ENCODE measurements at regions not wholly inside any gene's neighbourhood (a gene's known extent, or its start where the extent isn't known, plus 50 kb on each side); places are given as distances from the start of the nearest gene placed in this dataset.

DNA sequence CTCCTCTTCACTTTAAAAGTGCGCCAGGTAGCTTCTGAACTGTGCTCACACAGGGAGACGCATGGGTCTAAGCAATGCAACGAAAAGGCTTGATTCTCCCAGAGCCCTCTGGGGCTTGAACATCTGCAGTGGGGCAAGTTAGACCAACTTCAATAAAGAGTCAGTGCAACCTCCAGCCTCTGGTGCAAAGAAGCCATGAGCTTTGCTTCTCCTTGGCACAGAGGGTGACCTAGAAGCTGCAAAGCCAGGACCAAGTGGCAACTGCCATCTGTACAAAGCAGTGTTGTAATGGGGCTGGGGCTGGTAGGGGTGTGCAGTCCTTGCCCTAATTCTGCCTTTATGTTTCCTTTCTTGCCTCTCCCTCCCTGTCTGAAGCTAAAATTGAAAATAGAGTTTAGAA is 219.0 kb upstream of the CD96 start:
- intact Hi-C loops (cut with DNase I): no loop called here

DNA sequence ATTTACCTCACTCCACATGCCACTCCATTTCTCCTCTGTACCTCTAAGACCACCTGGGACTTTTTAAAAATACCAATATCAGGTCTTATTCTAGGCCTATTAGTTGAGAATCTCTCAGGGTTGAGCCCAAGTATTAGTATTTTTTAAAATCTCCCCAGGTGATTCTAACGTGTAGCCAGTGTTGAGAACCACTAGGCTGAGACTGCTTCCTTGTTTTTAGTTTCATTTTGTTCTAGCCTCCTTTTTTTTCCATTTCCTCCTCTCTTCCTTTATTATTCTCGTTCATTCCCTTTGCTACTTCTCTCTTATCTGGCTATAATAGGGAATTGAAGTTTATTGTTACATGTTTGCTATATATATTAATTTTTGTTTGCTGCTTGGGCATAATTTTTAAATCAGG is 217.8 kb upstream of the CD96 start:
- 61% methylated on average over 2 of the region's 2 CpGs for WGBS
- no peaks in the 10 kb centered on the region for H3K4me1 ChIP-seq (replicated peaks)
- no peak overlapping the region for H3K27ac ChIP-seq
- TF ChIP-seq, protein P1, sequence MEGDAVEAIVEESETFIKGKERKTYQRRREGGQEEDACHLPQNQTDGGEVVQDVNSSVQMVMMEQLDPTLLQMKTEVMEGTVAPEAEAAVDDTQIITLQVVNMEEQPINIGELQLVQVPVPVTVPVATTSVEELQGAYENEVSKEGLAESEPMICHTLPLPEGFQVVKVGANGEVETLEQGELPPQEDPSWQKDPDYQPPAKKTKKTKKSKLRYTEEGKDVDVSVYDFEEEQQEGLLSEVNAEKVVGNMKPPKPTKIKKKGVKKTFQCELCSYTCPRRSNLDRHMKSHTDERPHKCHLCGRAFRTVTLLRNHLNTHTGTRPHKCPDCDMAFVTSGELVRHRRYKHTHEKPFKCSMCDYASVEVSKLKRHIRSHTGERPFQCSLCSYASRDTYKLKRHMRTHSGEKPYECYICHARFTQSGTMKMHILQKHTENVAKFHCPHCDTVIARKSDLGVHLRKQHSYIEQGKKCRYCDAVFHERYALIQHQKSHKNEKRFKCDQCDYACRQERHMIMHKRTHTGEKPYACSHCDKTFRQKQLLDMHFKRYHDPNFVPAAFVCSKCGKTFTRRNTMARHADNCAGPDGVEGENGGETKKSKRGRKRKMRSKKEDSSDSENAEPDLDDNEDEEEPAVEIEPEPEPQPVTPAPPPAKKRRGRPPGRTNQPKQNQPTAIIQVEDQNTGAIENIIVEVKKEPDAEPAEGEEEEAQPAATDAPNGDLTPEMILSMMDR (IDR thresholded peaks at IDR 0.05): no peak
- TF ChIP-seq POLR2A (IDR thresholded peaks at IDR 0.05) (no peak), POLR2AphosphoS5 (IDR thresholded peaks at IDR 0.05) (no peak)
- no peak overlapping the region for H3K4me3 ChIP-seq
- no peaks in the 10 kb centered on the region for H3K27me3 ChIP-seq (replicated peaks; ENCODE audit: insufficient read depth)
- no peak for DNase-seq (ENCODE audit: low spot score)
- H3K36me3 ChIP-seq: no peaks in the 10 kb centered on the region
- H3K9me3 ChIP-seq: no peaks in the 10 kb centered on the region
- intact Hi-C loops (cut with DNase I): no loop called here

More for the DNA sequence above, 219.0 kb upstream of the CD96 start:
- no peaks in the 10 kb centered on the region for H3K36me3 ChIP-seq
- H3K9me3 ChIP-seq: no peaks in the 10 kb centered on the region
- no peaks in the 10 kb centered on the region for H3K4me1 ChIP-seq (replicated peaks)
- no peaks in the 10 kb centered on the region for H3K27me3 ChIP-seq (replicated peaks; ENCODE audit: insufficient read depth)
- TF ChIP-seq POLR2A (IDR thresholded peaks at IDR 0.05): no peak
- TF ChIP-seq POLR2AphosphoS5 (IDR thresholded peaks at IDR 0.05): no peak
- TF ChIP-seq, protein P1 (IDR thresholded peaks at IDR 0.05): no peak
- no peak for DNase-seq (ENCODE audit: low spot score)
- WGBS: 87% methylated on average over 3 of the region's 3 CpGs
- H3K4me3 ChIP-seq: no peak overlapping the region
- no peak overlapping the region for H3K27ac ChIP-seq

DNA sequence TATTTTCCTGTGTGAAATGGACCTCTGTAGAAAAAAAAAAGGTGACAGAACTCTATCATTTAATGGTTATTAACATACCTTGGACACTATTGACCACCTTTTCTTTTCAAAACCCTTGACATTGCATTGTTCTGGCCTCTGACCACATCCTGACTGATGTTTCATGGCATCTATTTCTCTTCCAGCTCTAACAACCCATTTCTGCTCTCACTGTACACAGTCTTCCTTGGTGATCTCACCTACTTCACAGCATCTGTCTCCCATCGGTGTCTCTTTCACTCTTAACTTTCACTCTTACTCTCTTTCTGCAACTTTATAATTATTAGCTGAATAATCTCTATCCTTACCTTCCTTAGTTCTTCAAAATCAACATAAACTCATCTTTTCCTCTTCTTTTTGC is 217.4 kb upstream of the CD96 start:
- Histone ChIP-seq H3K4me3 (no peak overlapping the region), H3K27ac (no peak overlapping the region), H3K4me1 (replicated peaks) (no peaks in the 10 kb centered on the region), H3K36me3 (no peaks in the 10 kb centered on the region), H3K9me3 (no peaks in the 10 kb centered on the region), H3K27me3 (replicated peaks; ENCODE audit: insufficient read depth) (no peaks in the 10 kb centered on the region)
- intact Hi-C loops (cut with DNase I): no loop called here
- WGBS: 89% methylated on average over 1 of the region's 1 CpG
- TF ChIP-seq, protein P1 (IDR thresholded peaks at IDR 0.05): no peak
- TF ChIP-seq POLR2AphosphoS5 (IDR thresholded peaks at IDR 0.05) (no peak), POLR2A (IDR thresholded peaks at IDR 0.05) (no peak)
- DNase-seq (ENCODE audit: low spot score): no peak

DNA sequence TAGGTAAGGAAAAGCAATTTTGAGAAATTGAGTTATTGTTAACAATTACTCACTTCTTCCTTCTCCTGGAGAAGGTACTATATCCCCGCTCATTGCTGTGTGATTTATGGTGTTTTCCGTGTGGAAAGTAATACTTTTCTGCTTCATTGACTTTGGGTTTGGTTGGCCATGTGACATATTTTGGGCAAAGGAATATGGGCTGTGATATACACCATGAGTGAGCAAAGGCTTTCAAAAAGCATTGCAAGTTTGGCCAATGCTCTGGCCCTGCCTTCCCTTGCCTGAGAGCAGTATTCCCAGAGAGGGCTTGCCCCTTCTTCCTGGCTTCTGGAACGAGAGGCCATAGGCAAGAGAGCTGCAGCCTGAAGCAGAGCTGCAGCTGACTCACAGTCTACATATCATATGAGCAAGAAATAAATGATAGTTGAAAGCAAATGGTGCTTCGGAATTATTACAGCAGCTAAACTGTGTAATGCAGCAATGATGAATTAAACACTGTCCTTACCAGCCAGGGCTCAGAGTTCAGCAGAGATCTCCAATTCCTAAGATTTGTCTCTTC is 216.8 kb upstream of the CD96 start:
- TF ChIP-seq POLR2A (IDR thresholded peaks at IDR 0.05): no peak
- TF ChIP-seq, protein P1 (IDR thresholded peaks at IDR 0.05): no peak
- no peak for TF ChIP-seq POLR2AphosphoS5 (IDR thresholded peaks at IDR 0.05)
- H3K27me3 ChIP-seq (replicated peaks; ENCODE audit: insufficient read depth): no peaks in the 10 kb centered on the region
- 78% methylated on average over 4 of the region's 4 CpGs for WGBS
- no peak overlapping the region for H3K4me3 ChIP-seq
- no peaks in the 10 kb centered on the region for H3K9me3 ChIP-seq
- intact Hi-C loops (cut with DNase I): no loop called here
- no peak for DNase-seq (ENCODE audit: low spot score)
- no peaks in the 10 kb centered on the region for H3K36me3 ChIP-seq
- H3K27ac ChIP-seq: no peak overlapping the region
- no peaks in the 10 kb centered on the region for H3K4me1 ChIP-seq (replicated peaks)

DNA sequence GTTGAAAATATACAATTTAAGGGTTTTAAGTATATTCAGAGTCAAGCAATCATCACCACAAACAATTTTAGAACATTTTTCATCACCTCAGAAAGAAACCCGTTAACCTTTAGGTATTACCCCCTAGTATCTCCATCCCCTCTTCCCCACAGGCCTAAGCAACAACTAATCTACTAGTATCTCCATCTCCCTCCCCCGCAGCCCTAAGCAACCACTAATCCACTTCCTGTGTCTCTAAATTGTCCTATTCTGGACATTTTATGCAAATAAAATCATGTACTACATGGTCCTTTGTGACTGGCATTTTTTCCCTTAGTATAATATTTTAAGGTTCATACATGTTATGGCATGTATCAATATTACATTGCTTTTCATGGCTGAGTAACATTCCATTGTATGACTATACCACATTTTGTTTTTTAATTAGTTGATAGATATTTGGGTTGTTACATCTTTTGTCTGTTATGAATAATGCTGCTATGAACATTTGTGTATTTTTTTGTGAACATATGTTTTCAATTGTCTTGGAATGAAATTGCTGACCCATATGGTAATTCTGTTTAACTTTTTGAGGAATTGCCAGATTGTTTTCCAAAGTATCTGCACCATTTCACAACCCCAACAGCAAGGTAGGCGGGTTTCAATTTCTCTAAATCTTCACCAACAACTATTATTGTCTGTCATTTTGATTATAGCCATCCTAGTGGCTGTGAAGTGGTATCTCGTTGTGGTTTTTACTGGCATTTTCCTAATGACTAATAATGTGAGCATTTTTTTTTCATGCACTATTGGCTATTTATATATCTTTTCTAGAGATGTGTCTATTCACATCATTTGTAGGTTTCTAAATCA is 215.6 kb upstream of the CD96 start:
- intact Hi-C loops (cut with DNase I): no loop called here
- no peaks in the 10 kb centered on the region for H3K4me1 ChIP-seq (replicated peaks)

More for the DNA sequence above, 215.6 kb upstream of the CD96 start:
- Histone ChIP-seq H3K36me3 (no peaks in the 10 kb centered on the region), H3K9me3 (no peaks in the 10 kb centered on the region), H3K4me3 (no peak overlapping the region), H3K27ac (no peak overlapping the region), H3K27me3 (replicated peaks; ENCODE audit: insufficient read depth) (no peaks in the 10 kb centered on the region)
- DNase-seq (ENCODE audit: low spot score): no peak
- no peak for TF ChIP-seq POLR2AphosphoS5 (IDR thresholded peaks at IDR 0.05)
- TF ChIP-seq, protein P1 (IDR thresholded peaks at IDR 0.05): no peak
- no peak for TF ChIP-seq POLR2A (IDR thresholded peaks at IDR 0.05)
- 95% methylated on average over 4 of the region's 4 CpGs for WGBS

All from prostate gland (tissue), 2 donors.